Mammary epithelial cell (primary cell): ENCODE measurements at regions not wholly inside any gene's neighbourhood (a gene's known extent, or its start where the extent isn't known, plus 50 kb on each side); places are given as distances from the start of the nearest gene placed in this dataset.

Experiments
- EZH2 ChIP-seq: IDR thresholded peaks from 2 replicates; pipeline ENCODE4 v1.6.1; 2012; ENCODE audit warnings: low read length, inconsistent platforms, borderline replicate concordance
- TF ChIP-seq, protein P1 (sequence below), 2 donors: IDR thresholded peaks in 1 of 2; conservative IDR thresholded peaks in 1 of 2; 2 replicates each; pipeline ENCODE4 v1.5.1; 2011 to 2012; ENCODE audit warnings: inconsistent platforms in 2 of 2, low read length in 2 of 2, mild to moderate bottlenecking in 2 of 2, control low read depth in 1 of 2, low read depth in 1 of 2; ENCODE audit not compliant: insufficient read depth in 1 of 2; ENCODE audit errors: extremely low read depth in 1 of 2

DNA sequence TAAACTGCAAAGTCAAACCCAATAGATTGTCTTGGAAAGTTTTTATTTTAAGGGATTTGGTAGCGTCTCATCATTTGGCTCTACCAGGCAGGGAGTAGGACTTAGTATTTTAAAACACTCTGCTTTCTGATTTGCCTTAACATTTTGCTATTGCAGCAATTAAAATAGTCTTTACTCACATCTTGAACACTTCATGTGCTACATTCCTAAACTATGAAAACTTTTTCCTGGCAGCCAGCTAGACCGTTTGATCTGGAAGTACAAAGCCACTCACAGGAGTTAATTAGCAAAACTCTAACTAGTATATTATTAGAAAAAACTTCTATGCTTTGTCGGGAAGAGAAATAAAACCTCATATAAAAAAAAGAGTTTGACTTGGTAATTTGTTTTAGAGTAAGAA, 111.4 kb downstream of the TFPI2 start:
- TF ChIP-seq EZH2, result no peak
- TF ChIP-seq, protein P1, sequence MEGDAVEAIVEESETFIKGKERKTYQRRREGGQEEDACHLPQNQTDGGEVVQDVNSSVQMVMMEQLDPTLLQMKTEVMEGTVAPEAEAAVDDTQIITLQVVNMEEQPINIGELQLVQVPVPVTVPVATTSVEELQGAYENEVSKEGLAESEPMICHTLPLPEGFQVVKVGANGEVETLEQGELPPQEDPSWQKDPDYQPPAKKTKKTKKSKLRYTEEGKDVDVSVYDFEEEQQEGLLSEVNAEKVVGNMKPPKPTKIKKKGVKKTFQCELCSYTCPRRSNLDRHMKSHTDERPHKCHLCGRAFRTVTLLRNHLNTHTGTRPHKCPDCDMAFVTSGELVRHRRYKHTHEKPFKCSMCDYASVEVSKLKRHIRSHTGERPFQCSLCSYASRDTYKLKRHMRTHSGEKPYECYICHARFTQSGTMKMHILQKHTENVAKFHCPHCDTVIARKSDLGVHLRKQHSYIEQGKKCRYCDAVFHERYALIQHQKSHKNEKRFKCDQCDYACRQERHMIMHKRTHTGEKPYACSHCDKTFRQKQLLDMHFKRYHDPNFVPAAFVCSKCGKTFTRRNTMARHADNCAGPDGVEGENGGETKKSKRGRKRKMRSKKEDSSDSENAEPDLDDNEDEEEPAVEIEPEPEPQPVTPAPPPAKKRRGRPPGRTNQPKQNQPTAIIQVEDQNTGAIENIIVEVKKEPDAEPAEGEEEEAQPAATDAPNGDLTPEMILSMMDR (conservative IDR thresholded peaks at IDR 0.05 in 1 of 2, IDR thresholded peaks at IDR 0.05 in 1 of 2; ENCODE audit: extremely low read depth in 1 of 2, insufficient read depth in 1 of 2, low read depth in 1 of 2, low read length in 2 of 2), result no peak
